Duodenal mucosa (tissue), 2 donors: ENCODE measurements at regions not wholly inside any gene's neighbourhood (a gene's known extent, or its start where the extent isn't known, plus 50 kb on each side); places are given as distances from the start of the nearest gene placed in this dataset.

Source experiments
- H3K27ac ChIP-seq: one replicate; pipeline ENCODE4 v1.7.0; 2013; ENCODE audit warnings: low read depth, low read length
- H3K27me3 ChIP-seq, 2 donors: one replicate each; pipeline ENCODE4 v1.7.0; 2013; ENCODE audit warnings: low read length in 2 of 2, control low read depth in 1 of 2; ENCODE audit not compliant: insufficient read depth in 2 of 2, control insufficient read depth in 1 of 2
- H3K36me3 ChIP-seq, 2 donors: one replicate each; pipeline ENCODE4 v1.7.0; 2013; ENCODE audit warnings: low read length in 2 of 2, control low read depth in 1 of 2; ENCODE audit not compliant: insufficient read depth in 2 of 2, control insufficient read depth in 1 of 2
- H3K4me1 ChIP-seq, 2 donors: one replicate each; pipeline ENCODE4 v1.7.0; 2013; ENCODE audit warnings: low read length in 2 of 2, control low read depth in 1 of 2; ENCODE audit not compliant: insufficient read depth in 2 of 2, control insufficient read depth in 1 of 2
- H3K4me3 ChIP-seq, 2 donors: one replicate each; pipeline ENCODE4 v1.7.0; 2013; ENCODE audit warnings: low read length in 2 of 2, low read depth in 1 of 2
- H3K9ac ChIP-seq, 2 donors: one replicate each; pipeline ENCODE4 v1.7.0; 2013; ENCODE audit warnings: low read length in 2 of 2, low read depth in 1 of 2
- H3K9me3 ChIP-seq, 2 donors: one replicate each; pipeline ENCODE4 v1.7.0; 2013; ENCODE audit warnings: low read length in 2 of 2, control low read depth in 1 of 2; ENCODE audit not compliant: control insufficient read depth in 1 of 2

- no peaks in the 10 kb centered on the region for H3K36me3 ChIP-seq
- H3K9ac ChIP-seq, result no peak overlapping the region
- H3K27me3 ChIP-seq, result no peaks in the 10 kb centered on the region
- no peaks in the 10 kb centered on the region for H3K9me3 ChIP-seq
- H3K27ac ChIP-seq, result no peak overlapping the region
- H3K4me1 ChIP-seq, result no peaks in the 10 kb centered on the region
- no peak overlapping the region for H3K4me3 ChIP-seq
These were observed 529.7 kb upstream of the RPS6KA3 start for GRCh38 chrX:20796450-20796849.

GRCh38 chrX:20789103-20789502 is 522.4 kb upstream of the RPS6KA3 start:
- no peaks in the 10 kb centered on the region for H3K4me1 ChIP-seq
- no peak overlapping the region for H3K27ac ChIP-seq
- no peaks in the 10 kb centered on the region for H3K36me3 ChIP-seq
- no peaks in the 10 kb centered on the region for H3K9me3 ChIP-seq
- H3K9ac ChIP-seq, result no peak overlapping the region
- no peak overlapping the region for H3K4me3 ChIP-seq
- H3K27me3 ChIP-seq, result no peaks in the 10 kb centered on the region

GRCh38 chrX:20767346-20767745 is 500.6 kb upstream of the RPS6KA3 start:
- H3K36me3 ChIP-seq, result no peaks in the 10 kb centered on the region
- no peaks in the 10 kb centered on the region for H3K9me3 ChIP-seq
- no peak overlapping the region for H3K27ac ChIP-seq
- H3K4me1 ChIP-seq, result no peaks in the 10 kb centered on the region
- H3K4me3 ChIP-seq, result no peak overlapping the region
- no peak overlapping the region for H3K9ac ChIP-seq
- H3K27me3 ChIP-seq, result no peaks in the 10 kb centered on the region

- Histone ChIP-seq H3K36me3 (no peaks in the 10 kb centered on the region), H3K4me1 (no peaks in the 10 kb centered on the region)
These were observed 489.9 kb upstream of the RPS6KA3 start for GRCh38 chrX:20756585-20756984.

GRCh38 chrX:20753076-20753475 is 486.4 kb upstream of the RPS6KA3 start:
- Histone ChIP-seq H3K9me3 (no peaks in the 10 kb centered on the region), H3K4me1 (no peaks in the 10 kb centered on the region), H3K4me3 (no peak overlapping the region), H3K36me3 (no peaks in the 10 kb centered on the region), H3K27ac (no peak overlapping the region), H3K9ac (no peak overlapping the region), H3K27me3 (no peaks in the 10 kb centered on the region)

More at GRCh38 chrX:20756585-20756984, 489.9 kb upstream of the RPS6KA3 start:
- no peak overlapping the region for H3K4me3 ChIP-seq
- no peak overlapping the region for H3K9ac ChIP-seq
- H3K27ac ChIP-seq, result no peak overlapping the region
- no peaks in the 10 kb centered on the region for H3K9me3 ChIP-seq
- no peaks in the 10 kb centered on the region for H3K27me3 ChIP-seq

GRCh38 chrX:20746690-20747089 is 480.0 kb upstream of the RPS6KA3 start:
- Histone ChIP-seq H3K4me1 (no peaks in the 10 kb centered on the region), H3K9me3 (no peaks in the 10 kb centered on the region), H3K27me3 (no peaks in the 10 kb centered on the region), H3K4me3 (no peak overlapping the region), H3K27ac (no peak overlapping the region), H3K36me3 (no peaks in the 10 kb centered on the region), H3K9ac (no peak overlapping the region)

GRCh38 chrX:20743046-20743445 is 476.3 kb upstream of the RPS6KA3 start:
- Histone ChIP-seq H3K36me3 (no peaks in the 10 kb centered on the region), H3K9me3 (no peaks in the 10 kb centered on the region), H3K4me1 (no peaks in the 10 kb centered on the region), H3K27ac (no peak overlapping the region), H3K4me3 (no peak overlapping the region), H3K9ac (no peak overlapping the region), H3K27me3 (no peaks in the 10 kb centered on the region)

- Histone ChIP-seq H3K4me1 (no peaks in the 10 kb centered on the region), H3K9me3 (no peaks in the 10 kb centered on the region), H3K9ac (no peak overlapping the region), H3K27ac (no peak overlapping the region), H3K4me3 (no peak overlapping the region), H3K27me3 (no peaks in the 10 kb centered on the region), H3K36me3 (no peaks in the 10 kb centered on the region)
These were observed 475.4 kb upstream of the RPS6KA3 start for GRCh38 chrX:20742106-20742505.

GRCh38 chrX:20740443-20740842 is 473.7 kb upstream of the RPS6KA3 start:
- no peaks in the 10 kb centered on the region for H3K27me3 ChIP-seq
- no peak overlapping the region for H3K27ac ChIP-seq
- no peak overlapping the region for H3K4me3 ChIP-seq
- no peaks in the 10 kb centered on the region for H3K9me3 ChIP-seq
- H3K4me1 ChIP-seq, result no peaks in the 10 kb centered on the region
- H3K36me3 ChIP-seq, result no peaks in the 10 kb centered on the region
- no peak overlapping the region for H3K9ac ChIP-seq

- no peak overlapping the region for H3K27ac ChIP-seq
- no peak overlapping the region for H3K9ac ChIP-seq
- H3K4me1 ChIP-seq, result no peaks in the 10 kb centered on the region
- H3K36me3 ChIP-seq, result no peaks in the 10 kb centered on the region
- no peaks in the 10 kb centered on the region for H3K27me3 ChIP-seq
- H3K4me3 ChIP-seq, result no peak overlapping the region
- no peaks in the 10 kb centered on the region for H3K9me3 ChIP-seq
These were observed 472.5 kb upstream of the RPS6KA3 start for GRCh38 chrX:20739038-20739745.

GRCh38 chrX:20729416-20729815 is 462.7 kb upstream of the RPS6KA3 start:
- Histone ChIP-seq H3K27ac (no peak overlapping the region), H3K4me1 (no peaks in the 10 kb centered on the region), H3K4me3 (no peak overlapping the region), H3K9ac (no peak overlapping the region), H3K36me3 (no peaks in the 10 kb centered on the region), H3K27me3 (no peaks in the 10 kb centered on the region), H3K9me3 (no peaks in the 10 kb centered on the region)
